ENCODE measurements at regions not wholly inside any gene's neighbourhood (a gene's known extent, or its start where the extent isn't known, plus 50 kb on each side); places are given as distances from the start of the nearest gene placed in this dataset.

GRCh38 chr2:168314236-168314635 lies 66.8 kb upstream of the STK39 start:
- Histone ChIP-seq H3K9me2 (ENCODE audit: insufficient read depth) (no peaks in the 10 kb centered on the region), H3K4me1 (replicated peaks; ENCODE audit: insufficient read depth) (no peaks in the 10 kb centered on the region), H2AFZ (no peak overlapping the region), H4K20me1 (ENCODE audit: insufficient read depth) (no peaks in the 10 kb centered on the region), H3K27me3 (ENCODE audit: insufficient read depth, low read depth) (no peaks in the 10 kb centered on the region), H3K79me2 (ENCODE audit: low read depth) (no peaks in the 10 kb centered on the region), H3K4me3 (no peak overlapping the region), H3K9me3 (ENCODE audit: insufficient read depth, low read depth) (no peaks in the 10 kb centered on the region), H3K4me2 (no peak overlapping the region), H3K36me3 (ENCODE audit: low read depth) (no peaks in the 10 kb centered on the region), H3F3A (ENCODE audit: insufficient read depth, low read depth) (no peaks in the 10 kb centered on the region), H3K27ac (no peak overlapping the region)
- TF ChIP-seq EZH2 (IDR thresholded peaks at IDR 0.05; ENCODE audit: low read depth): no peak
- TF ChIP-seq, protein P1, sequence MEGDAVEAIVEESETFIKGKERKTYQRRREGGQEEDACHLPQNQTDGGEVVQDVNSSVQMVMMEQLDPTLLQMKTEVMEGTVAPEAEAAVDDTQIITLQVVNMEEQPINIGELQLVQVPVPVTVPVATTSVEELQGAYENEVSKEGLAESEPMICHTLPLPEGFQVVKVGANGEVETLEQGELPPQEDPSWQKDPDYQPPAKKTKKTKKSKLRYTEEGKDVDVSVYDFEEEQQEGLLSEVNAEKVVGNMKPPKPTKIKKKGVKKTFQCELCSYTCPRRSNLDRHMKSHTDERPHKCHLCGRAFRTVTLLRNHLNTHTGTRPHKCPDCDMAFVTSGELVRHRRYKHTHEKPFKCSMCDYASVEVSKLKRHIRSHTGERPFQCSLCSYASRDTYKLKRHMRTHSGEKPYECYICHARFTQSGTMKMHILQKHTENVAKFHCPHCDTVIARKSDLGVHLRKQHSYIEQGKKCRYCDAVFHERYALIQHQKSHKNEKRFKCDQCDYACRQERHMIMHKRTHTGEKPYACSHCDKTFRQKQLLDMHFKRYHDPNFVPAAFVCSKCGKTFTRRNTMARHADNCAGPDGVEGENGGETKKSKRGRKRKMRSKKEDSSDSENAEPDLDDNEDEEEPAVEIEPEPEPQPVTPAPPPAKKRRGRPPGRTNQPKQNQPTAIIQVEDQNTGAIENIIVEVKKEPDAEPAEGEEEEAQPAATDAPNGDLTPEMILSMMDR (conservative IDR thresholded peaks at IDR 0.05): no peak
- intact Hi-C loops (cut with micrococcal nuclease; ENCODE audit: unreplicated experiment): no loop called here
- ChIA-PET POLR2A (ENCODE audit: unreplicated experiment) (no interaction called here), CTCF (no interaction called here)
- no peak for DNase-seq
- no TSS peak for BruUV-seq (replicated peaks)

DNA sequence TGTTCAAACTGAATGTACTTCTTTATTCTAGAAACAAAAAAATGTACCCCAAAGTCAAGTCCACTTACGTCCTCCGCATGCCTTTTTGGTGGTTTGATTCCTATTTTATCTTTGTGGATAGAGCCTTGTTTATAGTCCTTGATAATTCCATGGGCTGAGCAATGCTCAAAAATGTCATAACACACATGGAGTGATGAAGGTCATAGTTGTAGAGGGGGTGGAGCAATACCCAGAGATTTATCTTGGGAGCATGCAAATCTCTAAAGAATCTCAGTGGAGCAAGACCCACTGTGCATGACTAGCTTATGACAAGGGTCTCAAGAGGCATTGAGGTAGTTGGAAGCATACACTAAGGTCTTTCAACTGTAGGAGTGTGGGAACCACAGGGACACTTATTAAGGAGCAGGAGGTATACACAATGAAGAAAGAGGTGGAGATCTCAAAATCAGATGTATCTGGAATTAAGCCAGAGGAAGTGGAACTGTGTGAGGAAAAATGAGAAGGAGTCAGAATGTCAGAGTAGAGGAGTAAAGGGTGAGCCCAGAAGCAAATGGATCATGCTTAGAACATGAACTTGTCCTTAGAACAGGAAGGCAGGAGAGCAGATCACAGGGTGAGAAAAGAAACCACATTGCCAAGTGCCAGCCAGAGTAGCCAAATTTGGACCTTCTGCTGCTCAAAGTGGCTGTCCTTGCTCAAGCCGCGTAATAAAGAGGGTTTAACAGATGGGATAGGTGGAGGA lies 68.1 kb upstream of the STK39 start:
- Histone ChIP-seq H3K27ac (no peak overlapping the region), H3K4me3 (no peak overlapping the region), H3K79me2 (ENCODE audit: low read depth) (no peaks in the 10 kb centered on the region), H3K27me3 (ENCODE audit: insufficient read depth, low read depth) (no peaks in the 10 kb centered on the region), H4K20me1 (ENCODE audit: insufficient read depth) (no peaks in the 10 kb centered on the region), H3K4me2 (no peak overlapping the region), H3K36me3 (ENCODE audit: low read depth) (no peaks in the 10 kb centered on the region), H3K9me3 (ENCODE audit: insufficient read depth, low read depth) (no peaks in the 10 kb centered on the region), H2AFZ (no peak overlapping the region), H3K4me1 (replicated peaks; ENCODE audit: insufficient read depth) (peaks cover 8% of the 10 kb centered on the region), H3F3A (ENCODE audit: insufficient read depth, low read depth) (no peaks in the 10 kb centered on the region), H3K9me2 (ENCODE audit: insufficient read depth) (no peaks in the 10 kb centered on the region)
- POLR2A ChIA-PET (ENCODE audit: unreplicated experiment): no interaction called here
- intact Hi-C loops (cut with micrococcal nuclease; ENCODE audit: unreplicated experiment): no loop called here
- no peak for DNase-seq
- CTCF ChIA-PET: no interaction called here
- no peak for TF ChIP-seq EZH2 (IDR thresholded peaks at IDR 0.05; ENCODE audit: low read depth)
- TF ChIP-seq, protein P1 (conservative IDR thresholded peaks at IDR 0.05): no peak
- BruUV-seq (replicated peaks): no TSS peak

- no peaks in the 10 kb centered on the region for H4K20me1 ChIP-seq (ENCODE audit: insufficient read depth)
- H3K4me1 ChIP-seq (replicated peaks; ENCODE audit: insufficient read depth): peaks cover 13% of the 10 kb centered on the region
- CTCF ChIA-PET: no interaction called here
- DNase-seq: no peak
- no peaks in the 10 kb centered on the region for H3K9me2 ChIP-seq (ENCODE audit: insufficient read depth)
- no peaks in the 10 kb centered on the region for H3F3A ChIP-seq (ENCODE audit: insufficient read depth, low read depth)
- no peak overlapping the region for H3K27ac ChIP-seq
- no peak overlapping the region for H3K4me2 ChIP-seq
- POLR2A ChIA-PET (ENCODE audit: unreplicated experiment): no interaction called here
- H3K36me3 ChIP-seq (ENCODE audit: low read depth): no peaks in the 10 kb centered on the region
- no peaks in the 10 kb centered on the region for H3K27me3 ChIP-seq (ENCODE audit: insufficient read depth, low read depth)
- H3K4me3 ChIP-seq: no peak overlapping the region
- H3K79me2 ChIP-seq (ENCODE audit: low read depth): no peaks in the 10 kb centered on the region
- H3K9me3 ChIP-seq (ENCODE audit: insufficient read depth, low read depth): no peaks in the 10 kb centered on the region
- H2AFZ ChIP-seq: no peak overlapping the region
- no TSS peak for BruUV-seq (replicated peaks)
- TF ChIP-seq, protein P1 (conservative IDR thresholded peaks at IDR 0.05): no peak
- no peak for TF ChIP-seq EZH2 (IDR thresholded peaks at IDR 0.05; ENCODE audit: low read depth)
- intact Hi-C loops (cut with micrococcal nuclease; ENCODE audit: unreplicated experiment): no loop called here
Observed at GRCh38 chr2:168316073-168316440, 68.7 kb upstream of the STK39 start.
